ENCODE measurements at regions not wholly inside any gene's neighbourhood (a gene's known extent, or its start where the extent isn't known, plus 50 kb on each side); places are given as distances from the start of the nearest gene placed in this dataset.
"Not testable (repeated sequence)": the region's sequence is repeated elsewhere in the genome, so short reads cannot be mapped to it uniquely, and the experiment has no call there.

- not testable (repeated sequence) for DNase-seq
Observed at GRCh38 chr4:38483628-38484027, 180.4 kb upstream of the KLF3 start.

- DNase-seq = no peak
Observed at GRCh38 chr4:38489011-38489861, 174.8 kb upstream of the KLF3 start.

- DNase-seq = no peak
Observed at GRCh38 chr4:38489924-38490639, 173.9 kb upstream of the KLF3 start.

- no peak for DNase-seq
Observed at GRCh38 chr4:38490753-38491446, 173.1 kb upstream of the KLF3 start.

- no peak for DNase-seq
Observed at GRCh38 chr4:38491854-38492478, 172.0 kb upstream of the KLF3 start.

GRCh38 chr4:38493066-38493465 lies 170.9 kb upstream of the KLF3 start:
- DNase-seq = no peak

- DNase-seq = no peak
Observed at GRCh38 chr4:38495446-38495845, 168.6 kb upstream of the KLF3 start.

- DNase-seq = no peak
Observed at GRCh38 chr4:38497121-38497520, 166.9 kb upstream of the KLF3 start.

GRCh38 chr4:38499101-38499500 lies 164.9 kb upstream of the KLF3 start:
- DNase-seq = no peak

- no peak for DNase-seq
Observed at GRCh38 chr4:38500433-38500832, 163.6 kb upstream of the KLF3 start.

- no peak for DNase-seq
Observed at GRCh38 chr4:38501698-38502097, 162.3 kb upstream of the KLF3 start.

GRCh38 chr4:38503689-38504395 lies 160.2 kb upstream of the KLF3 start:
- no peak for DNase-seq

- DNase-seq = no peak
Observed at GRCh38 chr4:38504396-38504715, 159.6 kb upstream of the KLF3 start.

GRCh38 chr4:38509551-38509950 lies 154.4 kb upstream of the KLF3 start:
- no peak for DNase-seq

- no peak for DNase-seq
Observed at GRCh38 chr4:38510201-38510600, 153.8 kb upstream of the KLF3 start.

GRCh38 chr4:38511702-38512101 lies 152.3 kb upstream of the KLF3 start:
- no peak for DNase-seq

GRCh38 chr4:38512840-38513239 lies 151.2 kb upstream of the KLF3 start:
- DNase-seq = no peak

GRCh38 chr4:38514465-38515146 lies 149.4 kb upstream of the KLF3 start:
- DNase-seq = no peak

- no peak for DNase-seq
Observed at GRCh38 chr4:38516190-38516589, 147.8 kb upstream of the KLF3 start.

- no peak for DNase-seq
Observed at GRCh38 chr4:38519666-38520065, 144.3 kb upstream of the KLF3 start.

- no peak for DNase-seq
Observed at GRCh38 chr4:38523054-38523453, 140.9 kb upstream of the KLF3 start.
